Breast epithelium (tissue), 3 donors: ENCODE measurements at regions not wholly inside any gene's neighbourhood (a gene's known extent, or its start where the extent isn't known, plus 50 kb on each side); places are given as distances from the start of the nearest gene placed in this dataset.

Experiments
- CTCF ChIP-seq, 3 donors: fragments of 450-650 bp; IDR thresholded peaks; one replicate each; pipeline ENCODE4 v1.5.1; 2016 to 2017; ENCODE audit warnings: antibody characterized with exemption in 3 of 3, mild to moderate bottlenecking in 3 of 3, moderate library complexity in 3 of 3
- POLR2A ChIP-seq: fragments of 450-650 bp; IDR thresholded peaks from one replicate; pipeline ENCODE4 v1.6.1; 2016; ENCODE audit warnings: antibody characterized with exemption, mild to moderate bottlenecking, moderate library complexity

- TF ChIP-seq CTCF (IDR thresholded peaks at IDR 0.05) (no peak), POLR2A (no peak)
These were observed 162.1 kb downstream of the PCDH18 start for GRCh38 chr4:137370206-137370633.
